Fibroblast of lung (primary cell): ENCODE measurements at regions not wholly inside any gene's neighbourhood (a gene's known extent, or its start where the extent isn't known, plus 50 kb on each side); places are given as distances from the start of the nearest gene placed in this dataset.

Source experiments
- DNase-seq, 2 donors: peaks; one replicate each; pipeline versions ENCODE4 v3.0.0 to v3.0.0-alpha.2; 2010; ENCODE audit warnings: low read depth in 2 of 2
- H2AFZ ChIP-seq: 2 replicates; pipeline ENCODE4 v1.5.1; 2012; ENCODE audit warnings: low read length, control low read depth, inconsistent platforms
- H3K27ac ChIP-seq: 2 replicates; pipeline ENCODE4 v1.5.1; 2011; ENCODE audit warnings: low read length, control low read depth; ENCODE audit not compliant: insufficient read depth
- H3K27me3 ChIP-seq: 2 replicates; pipeline ENCODE4 v1.5.1; 2011; ENCODE audit warnings: mild to moderate bottlenecking, low read length; ENCODE audit not compliant: control insufficient read depth, insufficient read depth
- H3K36me3 ChIP-seq: 2 replicates; pipeline ENCODE4 v1.5.1; 2011; ENCODE audit warnings: low read length; ENCODE audit not compliant: control insufficient read depth, insufficient read depth
- H3K4me1 ChIP-seq: 2 replicates; pipeline ENCODE4 v1.5.1; 2011; ENCODE audit warnings: low read length; ENCODE audit not compliant: control insufficient read depth, insufficient read depth; ENCODE audit errors: extremely low read depth
- H3K4me2 ChIP-seq: 2 replicates; pipeline ENCODE4 v1.5.1; 2011; ENCODE audit warnings: low read length, control low read depth; ENCODE audit not compliant: insufficient read depth; ENCODE audit errors: extremely low read depth
- H3K4me3 ChIP-seq, 4 experiments: fragments of 200-600 bp in 1 of 4; sonication (generic) in 1 of 4; replicated peaks in 1 of 4; 2 replicates each; pipeline ENCODE4 v1.5.1; 2011 to 2016; ENCODE audit warnings: low read length in 4 of 4, low read depth in 3 of 4, mild to moderate bottlenecking in 3 of 4, control low read depth in 2 of 4, inconsistent platforms in 1 of 4, mixed read lengths in 1 of 4; ENCODE audit not compliant: insufficient read depth in 1 of 4; ENCODE audit errors: control extremely low read depth in 1 of 4
- H3K79me2 ChIP-seq: 2 replicates; pipeline ENCODE4 v1.5.1; 2012; ENCODE audit warnings: mild to moderate bottlenecking, low read length, inconsistent platforms; ENCODE audit not compliant: control insufficient read depth, insufficient read depth
- H3K9ac ChIP-seq: 2 replicates; pipeline ENCODE4 v1.5.1; 2011; ENCODE audit warnings: mild to moderate bottlenecking, low read length, control low read depth; ENCODE audit not compliant: insufficient read depth
- H3K9me3 ChIP-seq: 2 replicates; pipeline ENCODE4 v1.5.1; 2012; ENCODE audit warnings: low read depth, low read length; ENCODE audit not compliant: control insufficient read depth, insufficient read depth
- H4K20me1 ChIP-seq: 2 replicates; pipeline ENCODE4 v1.5.1; 2011; ENCODE audit warnings: low read length; ENCODE audit not compliant: control insufficient read depth, insufficient read depth; ENCODE audit errors: extremely low read depth
- CTCF ChIP-seq, 2 donors: IDR thresholded peaks in 1 of 2; conservative IDR thresholded peaks in 1 of 2; 1 replicate in 1 of 2; 2 replicates in 1 of 2; pipeline ENCODE4 v1.5.1; 2011 to 2012; ENCODE audit warnings: low read length in 2 of 2, control low read depth in 1 of 2, inconsistent platforms in 1 of 2, low read depth in 1 of 2, mild to moderate bottlenecking in 1 of 2
- EZH2 ChIP-seq: IDR thresholded peaks from 2 replicates; pipeline ENCODE4 v1.5.1; 2012; ENCODE audit warnings: low read length, control low read depth, mild to moderate bottlenecking; ENCODE audit errors: missing control alignments

- H3K36me3 ChIP-seq: no peaks in the 10 kb centered on the region
Observed at GRCh38 chr12:126617312-126617711, 1552.1 kb downstream of the AACS start.

GRCh38 chr12:126627596-126627995 is 1562.4 kb downstream of the AACS start:
- DNase-seq: no peak
- Histone ChIP-seq H3K4me2 (no peak overlapping the region), H3K4me1 (no peaks in the 10 kb centered on the region), H3K36me3 (no peaks in the 10 kb centered on the region), H3K27me3 (no peaks in the 10 kb centered on the region), H3K9ac (no peak overlapping the region), H3K4me3 (no peak overlapping the region), H3K79me2 (no peaks in the 10 kb centered on the region), H4K20me1 (no peaks in the 10 kb centered on the region), H3K9me3 (no peaks in the 10 kb centered on the region), H3K27ac (no peak overlapping the region), H2AFZ (no peak overlapping the region)
- TF ChIP-seq EZH2: no peak
- TF ChIP-seq CTCF (conservative IDR thresholded peaks at IDR 0.05 in 1 of 2, IDR thresholded peaks at IDR 0.05 in 1 of 2; ENCODE audit: low read depth in 1 of 2, low read length in 2 of 2): no peak

More at GRCh38 chr12:126617312-126617711, 1552.1 kb downstream of the AACS start:
- Histone ChIP-seq H3K4me1 (no peaks in the 10 kb centered on the region), H3K27ac (no peak overlapping the region), H3K27me3 (no peaks in the 10 kb centered on the region), H3K9ac (no peak overlapping the region), H2AFZ (no peak overlapping the region), H4K20me1 (no peaks in the 10 kb centered on the region), H3K4me3 (no peak overlapping the region), H3K79me2 (no peaks in the 10 kb centered on the region), H3K4me2 (no peak overlapping the region), H3K9me3 (no peaks in the 10 kb centered on the region)
- no peak for TF ChIP-seq EZH2
- peak; percentile 6 to 13 for TF ChIP-seq CTCF (conservative IDR thresholded peaks at IDR 0.05 in 1 of 2, IDR thresholded peaks at IDR 0.05 in 1 of 2; ENCODE audit: low read depth in 1 of 2, low read length in 2 of 2)
- no peak for DNase-seq

GRCh38 chr12:126636821-126637220 is 1571.6 kb downstream of the AACS start:
- Histone ChIP-seq H3K79me2 (no peaks in the 10 kb centered on the region), H3K36me3 (no peaks in the 10 kb centered on the region)
- no peak for DNase-seq

More at GRCh38 chr12:126636821-126637220, 1571.6 kb downstream of the AACS start:
- no peak for TF ChIP-seq EZH2
- no peak for TF ChIP-seq CTCF (conservative IDR thresholded peaks at IDR 0.05 in 1 of 2, IDR thresholded peaks at IDR 0.05 in 1 of 2; ENCODE audit: low read depth in 1 of 2, low read length in 2 of 2)
- Histone ChIP-seq H3K9ac (no peak overlapping the region), H3K9me3 (no peaks in the 10 kb centered on the region), H3K4me3 (no peak overlapping the region), H3K27me3 (no peaks in the 10 kb centered on the region), H3K27ac (no peak overlapping the region), H2AFZ (no peak overlapping the region), H3K4me2 (no peak overlapping the region), H3K4me1 (no peaks in the 10 kb centered on the region), H4K20me1 (no peaks in the 10 kb centered on the region)
